Stimulated activated CD8-positive, alpha-beta memory T cell treated with anti-CD3 and anti-CD28 coated beads, Interleukin-4, amount 100 ng/mL, for 24 hours (primary cell): ENCODE measurements at regions not wholly inside any gene's neighbourhood (a gene's known extent, or its start where the extent isn't known, plus 50 kb on each side); places are given as distances from the start of the nearest gene placed in this dataset.
"Not testable (repeated sequence)": the region's sequence is repeated elsewhere in the genome, so short reads cannot be mapped to it uniquely, and the experiment has no call there.

Experiments
- DNase-seq: peaks from one replicate; pipeline ENCODE4 v3.0.0-alpha.2; 2020; ENCODE audit warnings: low read depth

GRCh38 chr3:193803288-193803687 lies 210.3 kb downstream of the OPA1 start:
- DNase-seq: no peak

- no peak for DNase-seq
These were observed 212.4 kb downstream of the OPA1 start for GRCh38 chr3:193805448-193805847.

GRCh38 chr3:193808317-193808716 lies 215.3 kb downstream of the OPA1 start:
- no peak for DNase-seq

GRCh38 chr3:193809106-193809505 lies 216.1 kb downstream of the OPA1 start:
- no peak for DNase-seq

GRCh38 chr3:193812078-193812725 lies 219.2 kb downstream of the OPA1 start:
- DNase-seq: no peak

- no peak for DNase-seq
These were observed 219.9 kb downstream of the OPA1 start for GRCh38 chr3:193812791-193813500.

- no peak for DNase-seq
These were observed 220.5 kb downstream of the OPA1 start for GRCh38 chr3:193813501-193813830.

- no peak for DNase-seq
These were observed 221.3 kb downstream of the OPA1 start for GRCh38 chr3:193814166-193814892.

- no peak for DNase-seq
These were observed 222.4 kb downstream of the OPA1 start for GRCh38 chr3:193815246-193816027.

- DNase-seq: no peak
These were observed 223.0 kb downstream of the OPA1 start for GRCh38 chr3:193816028-193816395.

- no peak for DNase-seq
These were observed 223.8 kb downstream of the OPA1 start for GRCh38 chr3:193816656-193817311.

- no peak for DNase-seq
These were observed 226.4 kb downstream of the OPA1 start for GRCh38 chr3:193819117-193820010.

GRCh38 chr3:193821151-193821668 lies 228.2 kb downstream of the OPA1 start:
- DNase-seq: no peak

GRCh38 chr3:193822492-193823212 lies 229.6 kb downstream of the OPA1 start:
- DNase-seq: no peak

- DNase-seq: not testable (repeated sequence)
These were observed 230.2 kb downstream of the OPA1 start for GRCh38 chr3:193823213-193823605.

GRCh38 chr3:193824365-193824764 lies 231.4 kb downstream of the OPA1 start:
- no peak for DNase-seq

GRCh38 chr3:193825617-193826016 lies 232.6 kb downstream of the OPA1 start:
- DNase-seq: no peak

- no peak for DNase-seq
These were observed 233.3 kb downstream of the OPA1 start for GRCh38 chr3:193826159-193826795.

- no peak for DNase-seq
These were observed 234.1 kb downstream of the OPA1 start for GRCh38 chr3:193827040-193827669.
